A549 (cell line): ENCODE measurements at regions not wholly inside any gene's neighbourhood (a gene's known extent, or its start where the extent isn't known, plus 50 kb on each side); places are given as distances from the start of the nearest gene placed in this dataset.
"Not testable (repeated sequence)": the region's sequence is repeated elsewhere in the genome, so short reads cannot be mapped to it uniquely, and the experiment has no call there.

Experiments used
- ATAC-seq, 2 experiments: fragments of 200-7000 bp in 1 of 2; fragments of >200 bp in 1 of 2; cut with Nextera tagmentation in 1 of 2; cut with Tn5 transposase in 1 of 2; 3 replicates each; pipeline versions ENCODE4 v1.8.0 to v1.9.1; 2018 to 2020; ENCODE audit warnings: mild to moderate bottlenecking in 1 of 2, moderate library complexity in 1 of 2
- CTCF ChIA-PET: fragments of 300-600 bp; sonication (Branson Sonifier 250); formaldehyde crosslinking; extraction: SDS; loops from one replicate; lab custom pipeline; 2021; ENCODE audit warnings: antibody characterized with exemption, inconsistent platforms; lab: Yijun Ruan, JAX
- POLR2A ChIA-PET: fragments of 350-600 bp; formaldehyde crosslinking; extraction: SDS; loops from one replicate; lab custom pipeline; 2021; ENCODE audit warnings: antibody characterized with exemption, inconsistent platforms; lab: Yijun Ruan, JAX
- DNase-seq, 2 experiments: peaks; one replicate each; pipeline versions ENCODE4 v3.0.0 to v3.0.0-alpha.2; 2011 to 2016; ENCODE audit warnings: low read depth in 1 of 2, low spot score in 1 of 2
- FAIRE-seq: peaks from 2 replicates; lab custom pipeline; 2011; peaks lifted over from hg19 to GRCh38; lab: Jason Lieb, UNC
- H3K27ac ChIP-seq, 2 experiments: fragments of >200 bp; sonication (Bioruptor Twin); formaldehyde crosslinking; 3 replicates each; pipeline ENCODE4 v1.5.1; 2016 to 2017
- H3K4me1 ChIP-seq: fragments of >200 bp; sonication (Bioruptor Twin); formaldehyde crosslinking; 3 replicates; pipeline ENCODE4 v1.6.1; 2016
- H3K4me2 ChIP-seq: fragments of >200 bp; sonication (Bioruptor Twin); formaldehyde crosslinking; 3 replicates; pipeline ENCODE4 v1.6.1; 2016
- H3K4me3 ChIP-seq: fragments of >200 bp; sonication (Bioruptor Twin); formaldehyde crosslinking; 3 replicates; pipeline ENCODE4 v1.5.1; 2016
- H3K9me3 ChIP-seq: fragments of >200 bp; sonication (Bioruptor Twin); formaldehyde crosslinking; 3 replicates; pipeline ENCODE4 v1.6.1; 2016
- BHLHE40 ChIP-seq: IDR thresholded peaks from 2 replicates; pipeline ENCODE4 v1.6.1; 2012; ENCODE audit warnings: low read depth, low read length, inconsistent platforms
- CBX8 ChIP-seq: fragments of 200-600 bp; sonication (generic); IDR thresholded peaks from 2 replicates; pipeline ENCODE4 v1.6.1; 2016
- CEBPB ChIP-seq, 2 experiments: fragments of >200 bp in 1 of 2; sonication (Bioruptor Twin) in 1 of 2; formaldehyde crosslinking in 1 of 2; IDR thresholded peaks; 2 replicates each; pipeline ENCODE4 v1.6.1; 2012 to 2016
- CHD2 ChIP-seq: fragments of 150-350 bp; IDR thresholded peaks from 2 replicates; pipeline ENCODE4 v1.6.1; 2014; ENCODE audit warnings: low read length; ENCODE audit not compliant: partially characterized antibody
- EHF ChIP-seq: fragments of 250-450 bp; sonication (Bioruptor Pico); IDR thresholded peaks from 2 replicates; pipeline ENCODE4 v1.5.0; 2020; ENCODE audit warnings: mild to moderate bottlenecking
- EHMT2 ChIP-seq: fragments of 200-600 bp; sonication (generic); IDR thresholded peaks from 2 replicates; pipeline ENCODE4 v1.6.1; 2016; ENCODE audit warnings: antibody characterized with exemption, low read depth, mild to moderate bottlenecking, moderate library complexity
- ESRRA ChIP-seq: fragments of 150-350 bp; IDR thresholded peaks from 2 replicates; pipeline ENCODE4 v1.6.1; 2014; ENCODE audit warnings: mild to moderate bottlenecking, low read length, borderline replicate concordance
- JUNB ChIP-seq: fragments of >200 bp; sonication (Bioruptor Twin); formaldehyde crosslinking; IDR thresholded peaks from 2 replicates; pipeline ENCODE4 v1.6.1; 2016
- KDM5A ChIP-seq: fragments of 200-600 bp; sonication (generic); IDR thresholded peaks from 2 replicates; pipeline ENCODE4 v1.6.1; 2016; ENCODE audit warnings: antibody characterized with exemption, mild to moderate bottlenecking
- MAFK ChIP-seq: fragments of 450-650 bp; IDR thresholded peaks from 2 replicates; pipeline ENCODE4 v1.6.1; 2014; ENCODE audit not compliant: partially characterized antibody
- MYC ChIP-seq: IDR thresholded peaks from 2 replicates; pipeline ENCODE4 v1.6.1; 2012; ENCODE audit warnings: mild to moderate bottlenecking, inconsistent platforms, low read length, improper control_type of control experiment, borderline replicate concordance
- NFE2L2 ChIP-seq: fragments of 150-350 bp; conservative IDR thresholded peaks from 2 replicates; pipeline ENCODE4 v1.6.1; 2014; ENCODE audit warnings: low read length
- PHF8 ChIP-seq: fragments of 200-600 bp; sonication (generic); IDR thresholded peaks from 2 replicates; pipeline ENCODE4 v1.6.1; 2016; ENCODE audit warnings: low read depth, mild to moderate bottlenecking, antibody characterized with exemption, moderate library complexity, borderline replicate concordance
- POLR2A ChIP-seq: IDR thresholded peaks from 2 replicates; pipeline ENCODE4 v1.6.1; 2012; ENCODE audit warnings: mild to moderate bottlenecking, low read length
- POLR2AphosphoS2 ChIP-seq: conservative IDR thresholded peaks from 2 replicates; pipeline ENCODE4 v1.6.1; 2012; ENCODE audit warnings: low read length, improper control_type of control experiment, inconsistent platforms
- RFX5 ChIP-seq: fragments of 450-650 bp; IDR thresholded peaks from 2 replicates; pipeline ENCODE4 v1.7.1; 2014; ENCODE audit warnings: antibody characterized with exemption, mild to moderate bottlenecking, moderate library complexity
- RNF2 ChIP-seq: fragments of 200-600 bp; sonication (generic); IDR thresholded peaks from 2 replicates; pipeline ENCODE4 v1.6.1; 2016; ENCODE audit warnings: low read depth, mild to moderate bottlenecking, antibody characterized with exemption, moderate library complexity, borderline replicate concordance
- SREBF2 ChIP-seq: fragments of 450-650 bp; IDR thresholded peaks from 2 replicates; pipeline ENCODE4 v1.6.1; 2014; ENCODE audit warnings: mild to moderate bottlenecking, moderate library complexity
- TFCP2L1 ChIP-seq: fragments of 250-450 bp; sonication (Bioruptor Pico); IDR thresholded peaks from 2 replicates; pipeline ENCODE4 v1.5.0; 2021; ENCODE audit warnings: mild to moderate bottlenecking
- WGBS: methylation state at CpG from one replicate; pipeline ENCODE4 v1.1.6; 2017; ENCODE audit errors: missing lambda C conversion rate; 5-methylcytosine and 5-hydroxymethylcytosine counted together
- TF ChIP-seq, protein P1 (sequence below): IDR thresholded peaks from 2 replicates; pipeline ENCODE4 v1.6.1; 2012
- TF ChIP-seq, protein P2 (sequence below): fragments of 150-350 bp; IDR thresholded peaks from 2 replicates; pipeline ENCODE4 v1.6.1; 2014; ENCODE audit warnings: low read depth, mild to moderate bottlenecking, low read length
- TF ChIP-seq, protein P3 (sequence below): fragments of >200 bp; sonication (Bioruptor Twin); formaldehyde crosslinking; IDR thresholded peaks from 2 replicates; pipeline ENCODE4 v1.6.1; 2016
- TF ChIP-seq, protein P4 (sequence below): fragments of 450-650 bp; IDR thresholded peaks from 2 replicates; pipeline ENCODE4 v1.6.1; 2014; ENCODE audit warnings: antibody characterized with exemption

DNA sequence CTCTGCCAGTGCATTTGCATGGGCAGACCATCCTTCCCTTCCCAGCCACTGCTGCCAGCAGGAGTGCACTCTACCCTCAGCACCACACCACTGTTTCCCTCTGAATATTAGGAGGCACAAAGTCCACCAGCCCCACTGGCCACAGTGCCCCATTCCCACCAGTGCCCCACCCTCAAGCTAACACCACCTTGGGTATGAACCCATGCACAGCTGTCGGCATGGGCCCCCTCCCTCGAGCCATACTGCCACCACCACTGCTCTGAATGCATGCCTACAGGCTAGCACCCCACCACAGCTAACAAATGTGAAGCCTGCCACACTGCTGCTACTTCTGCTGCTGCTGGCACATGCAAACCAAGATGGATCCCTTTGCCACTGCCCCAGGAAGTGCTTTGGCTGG is 810.4 kb downstream of the TRAM1L1 start:
- no peak overlapping the region for H3K4me3 ChIP-seq
- DNase-seq (no peak), ATAC-seq (no peak), FAIRE-seq (no peak)
- no peak overlapping the region for H3K27ac ChIP-seq
- ChIA-PET CTCF (no interaction called here), POLR2A (no interaction called here)
- no peaks in the 10 kb centered on the region for H3K4me1 ChIP-seq
- TF ChIP-seq BHLHE40 (no peak), KDM5A (no peak), RFX5 (no peak), POLR2AphosphoS2 (no peak), JUNB (no peak), EHF (CRISPR knock-in tag) (no peak), MAFK (no peak), PHF8 (no peak), POLR2A (no peak), CBX8 (no peak), SREBF2 (no peak), CEBPB (IDR thresholded peaks at IDR 0.05) (no peak), ESRRA (no peak), MYC (no peak), EHMT2 (no peak)
- TF ChIP-seq, protein P1, sequence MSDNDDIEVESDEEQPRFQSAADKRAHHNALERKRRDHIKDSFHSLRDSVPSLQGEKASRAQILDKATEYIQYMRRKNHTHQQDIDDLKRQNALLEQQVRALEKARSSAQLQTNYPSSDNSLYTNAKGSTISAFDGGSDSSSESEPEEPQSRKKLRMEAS, result no peak
- TF ChIP-seq, protein P2, sequence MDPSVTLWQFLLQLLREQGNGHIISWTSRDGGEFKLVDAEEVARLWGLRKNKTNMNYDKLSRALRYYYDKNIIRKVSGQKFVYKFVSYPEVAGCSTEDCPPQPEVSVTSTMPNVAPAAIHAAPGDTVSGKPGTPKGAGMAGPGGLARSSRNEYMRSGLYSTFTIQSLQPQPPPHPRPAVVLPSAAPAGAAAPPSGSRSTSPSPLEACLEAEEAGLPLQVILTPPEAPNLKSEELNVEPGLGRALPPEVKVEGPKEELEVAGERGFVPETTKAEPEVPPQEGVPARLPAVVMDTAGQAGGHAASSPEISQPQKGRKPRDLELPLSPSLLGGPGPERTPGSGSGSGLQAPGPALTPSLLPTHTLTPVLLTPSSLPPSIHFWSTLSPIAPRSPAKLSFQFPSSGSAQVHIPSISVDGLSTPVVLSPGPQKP, result no peak
- TF ChIP-seq, protein P3, sequence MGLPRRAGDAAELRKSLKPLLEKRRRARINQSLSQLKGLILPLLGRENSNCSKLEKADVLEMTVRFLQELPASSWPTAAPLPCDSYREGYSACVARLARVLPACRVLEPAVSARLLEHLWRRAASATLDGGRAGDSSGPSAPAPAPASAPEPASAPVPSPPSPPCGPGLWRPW, result no peak
- TF ChIP-seq, protein P4, sequence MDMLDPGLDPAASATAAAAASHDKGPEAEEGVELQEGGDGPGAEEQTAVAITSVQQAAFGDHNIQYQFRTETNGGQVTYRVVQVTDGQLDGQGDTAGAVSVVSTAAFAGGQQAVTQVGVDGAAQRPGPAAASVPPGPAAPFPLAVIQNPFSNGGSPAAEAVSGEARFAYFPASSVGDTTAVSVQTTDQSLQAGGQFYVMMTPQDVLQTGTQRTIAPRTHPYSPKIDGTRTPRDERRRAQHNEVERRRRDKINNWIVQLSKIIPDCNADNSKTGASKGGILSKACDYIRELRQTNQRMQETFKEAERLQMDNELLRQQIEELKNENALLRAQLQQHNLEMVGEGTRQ, result no peak
- no CpG with 5 or more reads among the region's 2 CpGs for WGBS
- H3K4me2 ChIP-seq, result no peak overlapping the region
- no peaks in the 10 kb centered on the region for H3K9me3 ChIP-seq

DNA sequence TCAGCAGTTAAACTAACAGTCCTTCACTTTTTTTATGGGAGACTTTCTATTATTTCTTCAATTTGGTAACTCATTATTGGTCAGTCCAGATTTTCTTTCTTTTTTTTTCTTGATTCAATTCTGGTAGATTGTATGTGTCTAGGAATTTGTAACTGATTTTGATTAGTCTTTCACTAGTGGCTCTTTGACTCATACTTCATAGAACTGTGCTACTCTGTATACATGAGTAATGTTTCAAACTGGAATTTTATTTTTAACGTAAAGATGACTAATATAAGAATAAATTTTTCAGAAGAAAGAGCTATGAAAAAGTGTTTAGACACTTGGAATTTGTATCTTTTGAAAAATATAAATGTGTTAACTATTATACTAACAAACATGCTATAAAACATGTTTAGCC is 813.0 kb downstream of the TRAM1L1 start:
- no peak overlapping the region for H3K4me3 ChIP-seq
- H3K4me2 ChIP-seq, result no peak overlapping the region
- DNase-seq, result no peak
- H3K4me1 ChIP-seq, result no peaks in the 10 kb centered on the region
- no peak for ATAC-seq
- H3K9me3 ChIP-seq, result no peaks in the 10 kb centered on the region
- H3K27ac ChIP-seq, result no peak overlapping the region
- ChIA-PET POLR2A (no interaction called here), CTCF (no interaction called here)
- FAIRE-seq, result no peak
- TF ChIP-seq RFX5, result no peak
- TF ChIP-seq CHD2, result no peak
- TF ChIP-seq NFE2L2, result no peak
- no peak for TF ChIP-seq TFCP2L1 (CRISPR knock-in tag)
- no peak for TF ChIP-seq RNF2
- WGBS, result 0% methylated on average over 1 of the region's 1 CpG

DNA sequence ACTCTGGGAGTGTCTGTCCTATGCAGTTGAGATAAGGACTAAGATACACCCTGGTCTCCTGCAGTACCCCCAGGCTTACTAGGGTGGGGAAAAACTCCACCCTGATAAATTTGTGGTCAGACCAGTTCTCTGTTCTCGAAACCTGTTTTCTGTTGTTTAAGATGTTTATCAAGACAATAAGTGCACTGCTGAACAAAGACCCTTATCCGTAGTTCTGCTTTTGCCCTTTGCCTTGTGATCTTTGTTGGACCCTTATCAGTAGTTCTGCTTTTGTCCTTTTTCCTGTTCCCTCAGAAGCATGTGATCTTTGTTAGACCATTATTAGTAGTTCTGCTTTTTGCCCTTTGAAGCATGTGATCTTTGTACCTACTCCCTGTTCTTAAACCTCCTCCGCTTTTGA is 824.4 kb downstream of the TRAM1L1 start:
- DNase-seq, H3K4me1 ChIP-seq, CTCF ChIA-PET, POLR2A ChIA-PET, H3K4me2 ChIP-seq, H3K4me3 ChIP-seq, H3K27ac ChIP-seq, FAIRE-seq, H3K9me3 ChIP-seq, ATAC-seq: not testable (repeated sequence)
- 35% methylated on average over 3 of the region's 3 CpGs for WGBS
